ENCODE measurements at regions not wholly inside any gene's neighbourhood (a gene's known extent, or its start where the extent isn't known, plus 50 kb on each side); places are given as distances from the start of the nearest gene placed in this dataset.

GRCh38 chr4:57691370-57691769 lies 581.2 kb upstream of the IGFBP7 start:
- ATAC-seq: no peak
- no peak for DNase-seq (ENCODE audit: low spot score)
- intact Hi-C loops (cut with DNase I): no loop called here

DNA sequence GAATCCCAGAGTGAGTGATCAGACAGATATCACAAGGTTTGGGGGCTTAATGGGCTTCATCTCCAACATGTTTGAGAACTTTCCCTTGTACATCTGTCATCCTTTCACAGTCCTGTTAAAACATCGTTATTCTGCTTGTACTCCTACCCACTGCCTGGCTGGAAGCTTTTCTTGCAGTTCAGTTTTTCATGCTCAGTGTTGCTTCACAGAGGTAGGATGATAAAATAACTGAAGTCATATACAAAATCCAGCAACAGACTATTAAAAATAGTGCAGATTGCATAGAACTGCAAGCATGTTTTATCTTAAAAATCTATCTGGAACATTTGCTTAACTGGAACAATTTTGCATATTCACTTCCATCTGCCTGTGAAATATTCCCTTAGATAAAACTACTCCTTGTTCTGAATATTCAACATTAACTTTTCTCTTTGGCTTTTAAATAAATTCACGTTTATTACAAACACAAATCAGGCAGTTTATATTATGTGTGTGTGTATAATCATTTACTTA lies 579.6 kb upstream of the IGFBP7 start:
- intact Hi-C loops (cut with DNase I): no loop called here
- ATAC-seq: no peak
- no peak for DNase-seq (ENCODE audit: low spot score)

DNA sequence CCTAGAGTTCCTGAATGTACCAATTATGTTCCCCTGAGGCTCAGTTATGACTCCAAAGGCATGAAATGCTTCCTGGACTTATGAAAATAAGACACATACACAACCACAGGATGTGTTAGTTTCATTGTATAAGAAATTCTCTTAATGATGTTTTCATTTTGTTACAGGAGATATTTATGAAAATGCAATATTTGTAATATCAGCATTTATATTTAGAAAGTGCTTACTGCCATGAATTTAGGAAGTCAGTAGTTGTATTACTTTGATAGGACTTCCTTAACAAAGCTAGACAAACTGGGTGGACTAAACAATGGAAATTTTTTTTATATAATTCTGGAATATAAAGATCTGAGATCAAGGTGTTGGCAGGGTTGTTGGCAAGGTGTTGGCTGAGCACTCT lies 572.1 kb upstream of the IGFBP7 start:
- DNase-seq (ENCODE audit: low spot score) (no peak), ATAC-seq (no peak)
- intact Hi-C loops (cut with DNase I): no loop called here

GRCh38 chr4:57679969-57680368 lies 569.8 kb upstream of the IGFBP7 start:
- ATAC-seq (no peak), DNase-seq (ENCODE audit: low spot score) (no peak)
- intact Hi-C loops (cut with DNase I): no loop called here

GRCh38 chr4:57676394-57676793 lies 566.2 kb upstream of the IGFBP7 start:
- no peak for ATAC-seq
- DNase-seq (ENCODE audit: low spot score): no peak
- intact Hi-C loops (cut with DNase I): no loop called here

GRCh38 chr4:57672846-57673433 lies 562.8 kb upstream of the IGFBP7 start:
- intact Hi-C loops (cut with DNase I): no loop called here

DNA sequence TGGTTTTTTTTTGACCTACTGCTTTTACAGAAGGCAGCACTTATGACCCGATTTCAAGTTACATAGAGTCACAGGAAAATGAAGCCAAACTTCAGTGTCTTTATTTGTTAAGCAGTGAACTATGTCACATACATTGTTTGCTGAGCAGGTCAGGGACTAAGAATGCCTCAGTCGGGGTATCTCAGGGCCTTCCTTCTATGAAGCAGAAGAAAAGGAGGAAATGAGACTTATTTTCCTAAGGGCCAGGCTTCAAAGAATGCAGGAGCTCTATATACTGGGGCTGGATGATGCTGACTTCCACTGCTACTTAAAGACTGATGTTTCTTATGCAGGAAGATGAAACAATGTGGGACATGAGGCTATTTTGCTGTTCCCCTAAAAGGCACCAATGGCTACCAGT lies 558.4 kb upstream of the IGFBP7 start:
- DNase-seq (ENCODE audit: low spot score) (no peak), ATAC-seq (no peak)
- intact Hi-C loops (cut with DNase I): no loop called here

More at GRCh38 chr4:57672846-57673433, 562.8 kb upstream of the IGFBP7 start:
- no peak for DNase-seq (ENCODE audit: low spot score)
- ATAC-seq: no peak

- ATAC-seq: no peak
- intact Hi-C loops (cut with DNase I): no loop called here
- no peak for DNase-seq (ENCODE audit: low spot score)
These were observed 555.6 kb upstream of the IGFBP7 start for GRCh38 chr4:57665806-57666205.

GRCh38 chr4:57661517-57662090 lies 551.4 kb upstream of the IGFBP7 start:
- intact Hi-C loops (cut with DNase I): no loop called here
- DNase-seq (ENCODE audit: low spot score) (no peak), ATAC-seq (no peak)

GRCh38 chr4:57658673-57659072 lies 548.5 kb upstream of the IGFBP7 start:
- intact Hi-C loops (cut with DNase I): no loop called here
- DNase-seq (ENCODE audit: low spot score): no peak
- no peak for ATAC-seq

- DNase-seq (ENCODE audit: low spot score) (no peak), ATAC-seq (no peak)
- intact Hi-C loops (cut with DNase I): no loop called here
These were observed 548.0 kb upstream of the IGFBP7 start for GRCh38 chr4:57658188-57658587.

DNA sequence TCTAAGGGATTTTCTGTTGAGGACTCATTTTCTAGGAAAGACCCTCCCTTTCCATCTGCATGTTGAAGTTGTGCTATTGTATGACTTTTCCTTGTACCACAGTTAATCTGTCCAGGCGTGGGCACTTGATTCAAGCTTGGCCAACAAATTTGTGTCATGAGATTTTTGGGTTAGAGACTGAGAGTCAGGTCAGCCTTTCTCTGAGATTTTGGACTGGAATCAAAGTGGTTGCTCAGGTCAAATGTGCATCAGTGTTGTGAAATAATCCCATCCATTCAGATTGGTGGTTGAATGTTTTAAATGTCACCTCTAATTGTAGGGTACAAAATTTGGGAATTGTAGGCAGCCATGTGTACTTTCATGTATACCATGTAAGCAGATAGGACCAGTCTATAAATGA lies 545.2 kb upstream of the IGFBP7 start:
- no peak for DNase-seq (ENCODE audit: low spot score)
- ATAC-seq: no peak
- intact Hi-C loops (cut with DNase I): no loop called here

DNA sequence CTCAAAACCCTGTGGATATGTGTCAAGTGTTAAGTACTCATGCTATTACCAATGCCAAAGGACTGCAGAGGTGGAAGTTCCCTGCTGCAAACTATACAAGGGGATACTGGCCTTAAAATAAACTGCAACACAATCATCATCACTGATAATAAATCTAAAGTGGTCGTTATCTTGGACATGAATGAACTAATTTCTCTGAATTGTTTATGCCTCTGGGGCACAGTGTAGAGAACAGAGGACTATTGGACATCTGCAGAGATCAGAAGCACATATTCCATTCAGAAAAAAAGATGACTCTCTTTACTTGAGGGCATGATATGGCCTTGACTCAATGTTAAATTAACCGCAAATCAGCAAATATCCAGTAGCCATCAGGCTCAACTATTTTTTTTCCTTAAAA lies 542.6 kb upstream of the IGFBP7 start:
- DNase-seq (ENCODE audit: low spot score): no peak
- intact Hi-C loops (cut with DNase I): no loop called here
- no peak for ATAC-seq

DNA sequence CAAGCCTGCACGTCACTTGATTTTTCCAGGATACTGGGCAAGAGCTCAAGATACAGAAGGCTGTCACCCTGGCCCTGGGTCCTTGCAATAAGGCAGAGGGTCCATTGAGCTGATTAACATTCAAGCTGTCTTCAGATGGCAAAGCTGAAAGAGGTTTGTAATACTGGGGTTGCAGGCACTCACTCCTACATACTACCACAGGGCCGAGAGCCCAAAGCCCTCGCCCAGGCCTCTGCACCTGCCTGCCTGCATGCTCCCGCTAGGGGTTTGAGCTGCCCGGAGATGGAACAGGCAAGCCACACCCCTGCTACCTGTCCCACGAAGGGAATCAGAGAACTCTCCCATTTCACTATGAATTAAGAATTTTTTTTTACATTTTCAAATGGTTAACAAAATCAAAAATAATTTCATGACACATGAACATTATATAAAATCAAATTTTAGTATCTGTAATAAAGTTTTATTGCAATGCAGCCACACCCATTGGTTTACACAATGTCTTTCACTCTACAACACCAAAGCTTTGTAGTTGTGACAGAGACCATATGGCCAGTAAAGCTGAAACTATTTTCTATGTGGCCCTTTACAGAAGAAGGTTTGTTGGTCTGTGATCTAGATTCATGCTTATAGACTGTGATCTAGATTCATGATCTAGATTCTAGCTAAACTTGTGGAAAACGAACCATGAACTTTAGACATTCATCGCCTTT lies 530.4 kb upstream of the IGFBP7 start:
- no peak for ATAC-seq
- intact Hi-C loops (cut with DNase I): no loop called here
- DNase-seq (ENCODE audit: low spot score): no peak

DNA sequence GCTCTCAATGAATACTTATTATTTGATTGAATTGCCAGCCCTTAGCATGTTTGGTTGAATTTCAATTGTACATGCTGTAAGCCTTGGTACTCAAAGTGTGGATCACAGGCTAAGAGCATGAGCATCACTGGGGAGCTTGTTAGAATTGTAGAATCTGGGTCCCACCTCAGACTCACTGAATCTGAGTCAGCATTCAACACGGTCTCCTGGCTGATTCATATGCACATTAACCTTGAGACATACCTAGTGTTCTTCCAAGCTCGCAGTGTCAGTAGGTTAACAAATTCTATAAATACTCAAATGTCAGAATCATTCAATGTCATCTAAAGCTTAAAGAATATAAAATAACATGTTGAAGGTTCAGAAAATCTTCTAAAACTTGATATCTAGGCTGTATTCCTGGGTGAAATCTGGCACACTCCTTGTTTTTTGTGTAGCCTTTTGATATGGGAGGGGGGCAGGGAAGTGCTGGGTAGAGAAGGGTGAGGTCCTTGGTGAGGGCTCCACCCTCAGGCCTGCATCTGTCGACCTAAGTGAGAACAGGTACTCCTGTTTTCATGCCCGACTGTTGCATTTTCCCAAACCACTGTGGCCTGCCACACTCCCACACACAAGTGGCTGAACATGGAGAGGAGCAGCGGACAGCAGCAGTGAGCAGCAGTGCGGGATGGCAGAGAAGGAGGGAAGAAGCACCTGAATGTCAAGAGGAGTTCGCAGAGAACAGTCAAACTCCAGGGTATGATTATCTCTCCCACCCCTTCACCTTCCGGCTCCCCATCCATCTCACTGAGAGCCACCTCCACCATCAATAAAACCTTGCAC lies 529.6 kb upstream of the IGFBP7 start:
- intact Hi-C loops (cut with DNase I): no loop called here
- ATAC-seq (no peak), DNase-seq (ENCODE audit: low spot score) (no peak)

DNA sequence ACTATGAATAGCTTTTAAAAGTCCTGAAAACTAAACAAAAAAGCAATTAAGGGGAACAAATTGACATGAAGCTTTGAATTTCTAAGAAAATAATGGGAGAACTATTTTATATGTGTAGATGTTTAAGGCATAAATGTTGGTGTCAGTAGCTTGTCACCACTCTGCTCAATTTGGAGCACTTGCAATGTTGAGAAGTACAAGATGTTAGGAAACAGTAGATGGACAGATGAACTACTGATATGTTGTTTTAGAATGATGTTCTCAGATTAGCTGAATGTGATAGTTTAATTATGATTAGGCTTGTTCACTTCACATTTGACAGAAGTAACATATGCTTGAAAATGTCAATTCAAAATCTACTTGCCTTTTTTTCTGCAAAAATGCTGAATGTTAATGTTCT lies 525.7 kb upstream of the IGFBP7 start:
- DNase-seq (ENCODE audit: low spot score) (no peak), ATAC-seq (no peak)
- intact Hi-C loops (cut with DNase I): no loop called here

- intact Hi-C loops (cut with DNase I): no loop called here
- ATAC-seq (no peak), DNase-seq (ENCODE audit: low spot score) (no peak)
These were observed 523.2 kb upstream of the IGFBP7 start for GRCh38 chr4:57633212-57633859.

- intact Hi-C loops (cut with DNase I): no loop called here
- no peak for ATAC-seq
- DNase-seq (ENCODE audit: low spot score): no peak
These were observed 522.4 kb upstream of the IGFBP7 start for GRCh38 chr4:57632564-57632963.

DNA sequence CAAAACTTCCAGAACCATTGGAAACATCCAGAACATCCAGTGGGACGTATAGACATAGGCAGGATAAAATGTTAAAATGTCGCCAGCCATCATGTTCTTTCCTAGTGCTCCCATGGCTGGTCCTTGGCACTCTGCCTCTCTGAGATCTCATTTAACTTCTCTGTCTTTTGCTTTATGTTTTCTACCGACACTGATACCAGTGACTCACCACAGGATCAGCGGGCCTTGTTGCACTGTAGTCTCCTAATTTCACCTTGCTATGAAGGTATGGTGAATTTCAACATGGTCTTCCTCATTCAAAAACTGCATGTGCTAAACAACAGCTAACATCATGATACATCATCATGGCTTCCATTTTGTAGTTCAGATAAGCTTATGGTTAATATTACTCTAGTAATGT lies 521.0 kb upstream of the IGFBP7 start:
- no peak for ATAC-seq
- intact Hi-C loops (cut with DNase I): no loop called here
- DNase-seq (ENCODE audit: low spot score): no peak

Measured in sciatic nerve (tissue), 2 donors.